ENCODE measurements at regions not wholly inside any gene's neighbourhood (a gene's known extent, or its start where the extent isn't known, plus 50 kb on each side); places are given as distances from the start of the nearest gene placed in this dataset.

DNA sequence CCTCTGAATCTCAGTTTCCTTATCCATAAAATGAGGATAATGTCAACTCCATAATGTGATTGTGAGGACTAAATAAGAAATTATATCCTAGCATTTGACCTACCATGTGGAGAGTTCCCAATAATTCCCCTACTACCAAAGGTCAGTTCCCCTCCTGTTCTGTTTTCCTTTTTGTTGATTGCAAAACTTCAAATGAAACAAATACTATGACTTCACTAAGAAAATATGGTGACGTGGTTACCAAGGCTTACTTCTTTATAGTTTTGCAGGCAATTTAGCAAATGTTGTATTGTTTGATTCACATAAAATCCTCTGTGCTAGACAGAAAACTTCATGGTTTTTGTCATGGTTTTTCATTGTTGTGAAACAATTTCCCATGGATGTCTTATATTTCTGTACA lies 153.8 kb upstream of the RORA start:
- H3K36me3 Mint-ChIP-seq (ENCODE audit: low read depth) = no peaks in the 10 kb centered on the region
- WGBS, 2 experiments (ENCODE audit: insufficient coverage in 1 of 2, insufficient read length in 1 of 2) = 100% methylated on average over 1 of the region's 1 CpG
- no peak overlapping the region for H3K9ac ChIP-seq (ENCODE audit: extremely low read depth, low read length, poor library complexity, severe bottlenecking)
- H3K27ac Mint-ChIP-seq = no peak overlapping the region
- H3K36me3 ChIP-seq (ENCODE audit: control insufficient read depth, insufficient read depth, low read length) = no peaks in the 10 kb centered on the region
- peaks cover 6% of the 10 kb centered on the region for H3K9me3 Mint-ChIP-seq
- no peak for DNase-seq
- no peak overlapping the region for H3K4me3 ChIP-seq (ENCODE audit: low read length)
- H3K27me3 Mint-ChIP-seq (ENCODE audit: insufficient read depth) = peaks cover 3% of the 10 kb centered on the region
- H3K27ac ChIP-seq (ENCODE audit: low read depth, low read length) = no peak overlapping the region
- no peak overlapping the region for H3K4me3 Mint-ChIP-seq
- H3K27me3 ChIP-seq (ENCODE audit: control insufficient read depth, insufficient read depth, low read length, poor library complexity, severe bottlenecking) = no peaks in the 10 kb centered on the region
- H3K4me1 ChIP-seq (ENCODE audit: control insufficient read depth, insufficient read depth, low read length) = no peaks in the 10 kb centered on the region
- no peaks in the 10 kb centered on the region for H3K9me3 ChIP-seq (ENCODE audit: control insufficient read depth, low read length)
- TF ChIP-seq, protein P1, sequence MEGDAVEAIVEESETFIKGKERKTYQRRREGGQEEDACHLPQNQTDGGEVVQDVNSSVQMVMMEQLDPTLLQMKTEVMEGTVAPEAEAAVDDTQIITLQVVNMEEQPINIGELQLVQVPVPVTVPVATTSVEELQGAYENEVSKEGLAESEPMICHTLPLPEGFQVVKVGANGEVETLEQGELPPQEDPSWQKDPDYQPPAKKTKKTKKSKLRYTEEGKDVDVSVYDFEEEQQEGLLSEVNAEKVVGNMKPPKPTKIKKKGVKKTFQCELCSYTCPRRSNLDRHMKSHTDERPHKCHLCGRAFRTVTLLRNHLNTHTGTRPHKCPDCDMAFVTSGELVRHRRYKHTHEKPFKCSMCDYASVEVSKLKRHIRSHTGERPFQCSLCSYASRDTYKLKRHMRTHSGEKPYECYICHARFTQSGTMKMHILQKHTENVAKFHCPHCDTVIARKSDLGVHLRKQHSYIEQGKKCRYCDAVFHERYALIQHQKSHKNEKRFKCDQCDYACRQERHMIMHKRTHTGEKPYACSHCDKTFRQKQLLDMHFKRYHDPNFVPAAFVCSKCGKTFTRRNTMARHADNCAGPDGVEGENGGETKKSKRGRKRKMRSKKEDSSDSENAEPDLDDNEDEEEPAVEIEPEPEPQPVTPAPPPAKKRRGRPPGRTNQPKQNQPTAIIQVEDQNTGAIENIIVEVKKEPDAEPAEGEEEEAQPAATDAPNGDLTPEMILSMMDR (conservative IDR thresholded peaks at IDR 0.05) = no peak
- H3K4me1 Mint-ChIP-seq = peaks cover 4% of the 10 kb centered on the region

DNA sequence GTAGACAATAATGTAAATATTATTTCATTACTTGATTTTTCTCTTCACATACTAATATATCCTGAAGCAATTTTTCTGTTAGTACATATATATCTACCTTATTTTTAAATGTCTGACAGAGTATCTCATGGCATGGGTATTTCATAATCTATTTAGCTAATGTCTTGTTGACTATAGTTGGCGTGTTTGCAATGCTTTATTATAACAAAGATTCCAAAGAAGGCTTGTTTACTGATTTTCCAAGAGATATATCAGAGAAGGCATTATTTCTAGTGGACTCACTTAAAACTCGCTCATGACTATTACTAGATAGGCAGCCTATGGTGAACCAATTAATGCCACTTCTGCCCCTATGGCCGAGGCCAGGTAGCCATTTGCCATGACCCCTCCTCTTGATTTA lies 152.4 kb upstream of the RORA start:
- Histone ChIP-seq H3K9ac (ENCODE audit: extremely low read depth, low read length, poor library complexity, severe bottlenecking) (no peak overlapping the region), H3K27ac (ENCODE audit: low read depth, low read length) (no peak overlapping the region), H3K9me3 (ENCODE audit: control insufficient read depth, low read length) (no peaks in the 10 kb centered on the region), H3K4me3 (ENCODE audit: low read length) (no peak overlapping the region), H3K27me3 (ENCODE audit: control insufficient read depth, insufficient read depth, low read length, poor library complexity, severe bottlenecking) (no peaks in the 10 kb centered on the region), H3K4me1 (ENCODE audit: control insufficient read depth, insufficient read depth, low read length) (no peaks in the 10 kb centered on the region), H3K36me3 (ENCODE audit: control insufficient read depth, insufficient read depth, low read length) (no peaks in the 10 kb centered on the region)
- no peaks in the 10 kb centered on the region for H3K36me3 Mint-ChIP-seq (ENCODE audit: low read depth)
- peaks cover 3% of the 10 kb centered on the region for H3K9me3 Mint-ChIP-seq
- no peak overlapping the region for H3K4me3 Mint-ChIP-seq
- WGBS, 2 experiments (ENCODE audit: insufficient coverage in 1 of 2, insufficient read length in 1 of 2) = 93 to 95% methylated on average over 2 to 3 of the region's 3 CpGs
- peaks cover 4% of the 10 kb centered on the region for H3K4me1 Mint-ChIP-seq
- TF ChIP-seq, protein P1 (conservative IDR thresholded peaks at IDR 0.05) = no peak
- no peak overlapping the region for H3K27ac Mint-ChIP-seq
- no peaks in the 10 kb centered on the region for H3K27me3 Mint-ChIP-seq (ENCODE audit: insufficient read depth)
- DNase-seq = no peak

DNA sequence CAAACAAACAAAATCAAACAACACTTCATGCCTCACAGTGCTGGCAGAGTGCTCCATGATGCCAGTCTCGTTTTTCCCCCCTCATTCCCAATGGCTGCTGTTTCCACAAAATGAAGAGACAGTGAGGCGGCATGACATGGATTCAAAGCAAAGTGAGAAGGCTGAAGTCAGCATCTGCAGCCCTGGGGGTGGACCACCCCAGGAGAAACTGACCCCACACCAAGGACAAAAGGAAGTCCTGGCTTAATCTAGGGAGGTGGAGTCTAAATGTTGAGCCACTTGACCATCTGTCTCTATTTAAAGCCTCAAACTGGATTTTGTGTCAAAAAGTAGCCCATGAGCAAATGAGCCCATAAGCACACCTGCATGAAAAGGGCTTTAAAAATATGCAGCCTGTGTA lies 151.2 kb upstream of the RORA start:
- Mint-ChIP-seq H3K36me3 (ENCODE audit: low read depth) (no peaks in the 10 kb centered on the region), H3K27me3 (ENCODE audit: insufficient read depth) (no peaks in the 10 kb centered on the region), H3K4me1 (peaks cover 4% of the 10 kb centered on the region), H3K4me3 (no peak overlapping the region), H3K27ac (no peak overlapping the region), H3K9me3 (peaks cover 2% of the 10 kb centered on the region)
- Histone ChIP-seq H3K4me1 (ENCODE audit: control insufficient read depth, insufficient read depth, low read length) (no peaks in the 10 kb centered on the region), H3K4me3 (ENCODE audit: low read length) (no peak overlapping the region), H3K27ac (ENCODE audit: low read depth, low read length) (no peak overlapping the region), H3K9me3 (ENCODE audit: control insufficient read depth, low read length) (no peaks in the 10 kb centered on the region), H3K27me3 (ENCODE audit: control insufficient read depth, insufficient read depth, low read length, poor library complexity, severe bottlenecking) (no peaks in the 10 kb centered on the region), H3K36me3 (ENCODE audit: control insufficient read depth, insufficient read depth, low read length) (no peaks in the 10 kb centered on the region), H3K9ac (ENCODE audit: extremely low read depth, low read length, poor library complexity, severe bottlenecking) (no peak overlapping the region)
- WGBS, 2 experiments (ENCODE audit: insufficient coverage in 1 of 2, insufficient read length in 1 of 2) = 88 to 90% methylated on average over 2 of the region's 2 CpGs
- no peak for DNase-seq
- TF ChIP-seq, protein P1 (conservative IDR thresholded peaks at IDR 0.05) = no peak

All from endodermal cell (in vitro differentiated cells).